HG03108 (cell line): ENCODE measurements at regions not wholly inside any gene's neighbourhood (a gene's known extent, or its start where the extent isn't known, plus 50 kb on each side); places are given as distances from the start of the nearest gene placed in this dataset.
"Not testable (repeated sequence)": the region's sequence is repeated elsewhere in the genome, so short reads cannot be mapped to it uniquely, and the experiment has no call there.

Source experiments
- ATAC-seq: cut with Tn5 transposase; IDR thresholded peaks from one replicate; pipeline ENCODE4 v1.9.1; 2021; ENCODE audit warnings: moderate library complexity; ENCODE audit not compliant: unreplicated experiment

- ATAC-seq, result no peak
Measured at GRCh38 chr4:23970201-23970850, 80.5 kb upstream of the PPARGC1A start.

DNA sequence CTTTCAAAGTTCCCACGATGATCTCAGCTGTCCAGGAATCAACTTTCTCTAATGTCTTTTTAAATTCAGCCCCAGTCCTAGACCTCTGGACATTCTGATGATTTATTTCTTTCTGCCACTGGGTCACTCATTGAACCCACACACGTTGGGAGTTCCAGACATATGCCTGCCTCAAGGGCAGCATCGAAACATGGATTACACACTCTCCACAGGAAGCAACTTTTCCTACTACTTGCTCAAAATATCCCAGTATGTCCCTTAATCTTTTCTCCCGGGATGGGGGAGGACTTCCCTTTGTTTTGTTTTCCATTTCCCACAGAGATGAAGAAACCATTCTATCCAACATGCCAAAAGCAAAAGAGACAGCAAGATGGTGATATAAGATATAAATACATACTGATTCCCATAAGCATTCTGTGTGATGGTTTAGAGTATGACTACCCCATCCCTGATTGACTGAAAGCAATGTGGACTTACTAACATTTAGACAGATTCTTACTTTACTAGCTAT lies 79.8 kb upstream of the PPARGC1A start:
- no peak for ATAC-seq

DNA sequence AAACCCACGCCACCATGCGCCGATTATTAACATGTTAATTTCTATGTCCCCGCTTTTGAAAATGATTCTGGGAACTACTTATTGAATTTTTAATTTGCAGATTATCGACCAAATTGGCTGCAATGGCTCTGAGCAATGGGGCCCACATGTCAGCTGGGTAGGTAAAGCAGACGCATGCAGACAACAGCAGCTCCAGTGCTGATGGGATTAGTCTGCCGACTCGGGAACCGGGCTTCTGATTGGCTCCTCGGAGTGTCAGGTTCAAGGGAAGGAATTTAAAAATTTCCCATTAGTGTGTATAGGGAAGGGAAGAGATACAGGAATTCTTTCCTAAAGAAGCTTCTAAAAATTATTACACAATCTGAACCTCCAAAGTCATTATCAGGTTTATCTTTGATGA lies 77.4 kb upstream of the PPARGC1A start:
- no peak for ATAC-seq

GRCh38 chr4:23966725-23967124 lies 76.9 kb upstream of the PPARGC1A start:
- no peak for ATAC-seq

- no peak for ATAC-seq
Measured at GRCh38 chr4:23962462-23962861, 72.6 kb upstream of the PPARGC1A start.

DNA sequence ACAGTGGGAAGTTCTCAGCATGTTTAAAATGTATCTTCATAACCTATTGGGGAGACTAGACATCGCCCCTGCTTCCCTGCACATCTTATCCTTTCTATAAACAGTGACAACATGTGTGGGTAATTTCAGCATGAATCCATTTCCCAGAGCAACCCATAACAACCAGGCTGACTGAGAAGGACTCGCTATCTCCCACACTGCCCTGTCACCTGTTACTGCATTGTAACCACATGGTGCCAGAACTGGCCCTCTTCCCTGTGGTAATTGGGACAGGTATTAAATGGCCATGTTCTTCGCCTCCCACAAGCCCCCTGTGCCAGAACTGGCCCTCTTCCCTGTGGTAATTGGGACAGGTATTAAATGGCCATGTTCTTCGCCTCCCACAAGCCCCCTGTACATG lies 71.5 kb upstream of the PPARGC1A start:
- not testable (repeated sequence) for ATAC-seq

- ATAC-seq, result no peak
Measured at GRCh38 chr4:23959396-23960148, 69.7 kb upstream of the PPARGC1A start.

DNA sequence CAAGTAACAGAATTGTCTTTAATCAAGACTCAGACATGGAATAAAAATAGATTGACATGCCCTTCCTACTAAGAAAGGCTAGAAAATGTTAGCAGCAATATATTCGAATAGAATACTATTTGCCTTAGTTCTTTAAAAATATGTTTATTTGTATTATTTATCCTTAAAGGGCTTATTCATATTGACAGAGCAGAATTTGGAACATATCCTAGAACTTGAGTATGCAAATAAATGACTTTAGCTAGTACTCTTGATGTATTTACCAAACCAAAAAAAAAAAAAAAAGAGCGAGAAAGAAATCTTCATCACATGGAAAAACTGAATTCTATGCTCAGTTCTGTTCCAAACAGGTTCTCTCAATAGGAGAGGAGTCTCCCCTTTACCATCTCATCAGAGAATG lies 68.9 kb upstream of the PPARGC1A start:
- ATAC-seq, result no peak

DNA sequence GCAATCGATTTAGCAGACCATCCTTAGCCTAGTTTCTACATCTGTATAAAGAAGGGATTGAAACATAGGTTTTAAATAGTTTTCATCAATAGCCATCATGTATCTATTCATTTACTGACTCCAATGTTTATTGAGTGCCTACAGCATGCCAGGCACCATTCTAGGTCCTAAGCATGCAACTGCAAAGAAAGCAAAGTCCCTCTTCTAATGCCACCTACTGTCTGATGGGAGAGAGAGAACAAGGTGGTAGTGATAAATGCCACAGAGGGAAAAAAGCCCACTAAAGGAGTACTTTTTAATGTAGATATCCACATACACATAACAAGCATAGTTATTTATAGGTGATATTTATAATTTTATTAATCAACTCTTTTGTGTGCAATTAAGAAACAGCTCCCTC lies 67.6 kb upstream of the PPARGC1A start:
- ATAC-seq, result no peak

DNA sequence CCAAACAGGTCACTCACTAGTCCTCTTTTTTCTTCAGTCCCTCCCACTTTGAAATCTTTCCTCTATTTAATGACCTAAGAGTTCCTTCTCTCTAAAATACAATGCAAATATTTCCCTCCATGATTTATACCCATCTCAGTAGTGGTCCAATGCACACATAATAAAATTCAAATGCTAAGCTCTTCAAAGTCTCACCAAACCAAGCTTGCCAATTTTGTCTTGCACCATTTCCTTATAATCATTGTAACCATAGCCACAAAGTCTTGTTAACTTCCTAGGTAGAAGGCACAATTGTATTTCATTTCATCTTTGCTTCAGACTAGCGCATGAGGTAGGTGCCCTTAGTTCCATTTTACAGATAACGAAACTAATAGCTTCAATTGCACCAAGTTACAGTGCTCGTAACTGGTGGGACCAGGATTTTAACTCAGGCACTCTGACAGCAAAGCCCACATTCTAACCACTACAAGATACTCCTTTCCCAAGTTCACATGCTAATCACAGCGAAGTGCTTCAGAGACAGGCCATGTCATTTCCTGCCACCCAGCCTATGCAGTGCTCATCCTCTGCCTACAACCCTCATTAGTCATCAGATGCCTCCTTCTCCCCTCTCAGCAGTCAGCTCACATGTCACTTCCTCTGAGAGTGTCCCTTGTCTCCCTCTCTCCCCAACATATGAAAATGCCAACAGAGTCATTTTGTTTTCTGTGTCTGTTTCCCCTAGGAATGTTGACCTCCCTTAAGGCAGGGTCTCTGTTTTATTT lies 66.9 kb upstream of the PPARGC1A start:
- ATAC-seq, result no peak

DNA sequence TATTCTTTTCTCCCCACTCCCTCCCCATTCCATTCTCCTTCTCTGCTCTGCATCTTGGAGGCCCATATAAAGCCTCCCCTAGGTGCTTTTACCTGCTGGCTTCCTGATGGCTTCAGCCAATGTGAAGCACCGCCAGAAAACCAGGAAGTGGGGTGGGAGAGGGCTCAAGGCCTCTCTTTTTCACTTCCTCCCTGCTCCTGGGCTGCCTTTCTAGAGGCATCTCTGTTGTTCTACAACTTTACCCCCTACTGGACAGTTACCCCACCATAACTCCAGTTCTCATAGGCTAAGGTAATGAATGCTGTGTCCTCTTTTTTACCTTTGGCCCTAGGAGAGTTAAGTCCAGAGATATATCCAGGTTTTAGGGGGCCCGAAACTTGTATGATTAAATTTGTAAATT lies 62.4 kb upstream of the PPARGC1A start:
- no peak for ATAC-seq

GRCh38 chr4:23947826-23948225 lies 58.0 kb upstream of the PPARGC1A start:
- ATAC-seq, result no peak

GRCh38 chr4:23946299-23946698 lies 56.5 kb upstream of the PPARGC1A start:
- ATAC-seq, result no peak

GRCh38 chr4:23945451-23946017 lies 55.7 kb upstream of the PPARGC1A start:
- ATAC-seq, result no peak

DNA sequence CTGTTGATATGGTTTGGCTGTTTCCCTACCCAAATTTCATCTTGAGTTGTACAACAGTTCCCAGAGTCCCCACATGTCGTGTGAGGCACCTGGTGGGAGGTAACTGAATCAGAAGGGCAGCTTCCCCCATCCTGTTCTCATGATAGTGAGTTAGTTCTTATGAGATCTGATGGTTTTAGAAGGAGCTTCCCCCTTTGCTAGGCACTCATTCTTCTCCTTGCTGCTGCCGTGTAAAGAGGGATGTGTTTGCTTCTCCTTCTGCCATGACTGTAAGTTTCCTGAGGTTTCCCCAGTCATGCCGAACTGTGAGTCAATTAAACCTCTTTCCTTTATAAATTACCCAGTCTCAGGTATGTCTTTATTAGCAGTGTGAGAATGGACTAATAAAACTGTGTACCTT lies 54.7 kb upstream of the PPARGC1A start:
- not testable (repeated sequence) for ATAC-seq

GRCh38 chr4:23943478-23943877 lies 53.6 kb upstream of the PPARGC1A start:
- no peak for ATAC-seq

DNA sequence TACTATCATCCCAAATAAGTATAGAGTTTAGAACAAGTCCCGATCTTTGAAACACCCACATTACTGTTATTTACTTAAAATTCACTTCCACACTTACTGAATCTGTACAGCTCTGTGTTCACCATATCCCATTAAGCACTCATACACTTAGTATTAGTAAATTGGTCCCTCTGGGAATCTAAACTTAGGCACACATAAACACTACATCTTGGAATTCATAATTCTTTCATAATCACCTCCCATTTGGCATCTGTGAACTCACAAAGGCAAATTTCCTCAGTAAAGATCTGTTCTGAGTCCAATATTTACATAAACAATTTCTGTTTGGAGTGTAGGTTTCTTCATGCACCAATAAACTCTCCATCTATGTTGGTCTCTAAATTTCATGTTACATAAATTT lies 52.6 kb upstream of the PPARGC1A start:
- ATAC-seq, result no peak
